ENCODE measurements at regions not wholly inside any gene's neighbourhood (a gene's known extent, or its start where the extent isn't known, plus 50 kb on each side); places are given as distances from the start of the nearest gene placed in this dataset.

DNA sequence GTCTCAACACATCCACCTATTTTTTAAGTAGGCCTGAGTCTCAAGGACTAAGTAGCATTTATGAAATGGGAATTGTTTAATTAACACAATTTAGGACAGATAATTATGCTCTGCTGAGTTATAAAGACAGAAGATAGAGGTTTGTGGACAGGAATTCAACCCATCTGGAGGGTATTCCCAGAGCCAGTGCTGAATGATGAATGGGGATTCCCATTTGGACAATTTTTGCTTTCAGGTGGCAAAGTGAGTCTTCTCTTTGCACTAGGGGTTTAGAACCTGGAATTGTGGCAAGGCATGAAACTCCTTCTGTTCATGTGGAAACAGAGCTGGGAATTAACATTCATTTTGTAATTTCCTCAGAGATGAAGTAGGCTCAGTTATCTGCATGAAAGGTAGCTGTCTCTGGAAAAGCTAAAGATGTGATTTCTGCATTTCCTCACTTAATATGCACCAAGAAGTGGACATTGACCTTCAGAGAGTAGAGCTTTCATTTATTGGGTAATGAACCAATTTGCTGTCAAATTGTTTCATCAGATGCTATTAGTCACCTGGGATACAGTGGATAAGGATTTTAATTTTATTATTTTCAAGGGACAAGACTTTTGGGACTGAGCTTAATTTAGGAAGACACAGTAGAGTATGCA lies 212.1 kb upstream of the NRXN1 start:
- no peak for DNase-seq

DNA sequence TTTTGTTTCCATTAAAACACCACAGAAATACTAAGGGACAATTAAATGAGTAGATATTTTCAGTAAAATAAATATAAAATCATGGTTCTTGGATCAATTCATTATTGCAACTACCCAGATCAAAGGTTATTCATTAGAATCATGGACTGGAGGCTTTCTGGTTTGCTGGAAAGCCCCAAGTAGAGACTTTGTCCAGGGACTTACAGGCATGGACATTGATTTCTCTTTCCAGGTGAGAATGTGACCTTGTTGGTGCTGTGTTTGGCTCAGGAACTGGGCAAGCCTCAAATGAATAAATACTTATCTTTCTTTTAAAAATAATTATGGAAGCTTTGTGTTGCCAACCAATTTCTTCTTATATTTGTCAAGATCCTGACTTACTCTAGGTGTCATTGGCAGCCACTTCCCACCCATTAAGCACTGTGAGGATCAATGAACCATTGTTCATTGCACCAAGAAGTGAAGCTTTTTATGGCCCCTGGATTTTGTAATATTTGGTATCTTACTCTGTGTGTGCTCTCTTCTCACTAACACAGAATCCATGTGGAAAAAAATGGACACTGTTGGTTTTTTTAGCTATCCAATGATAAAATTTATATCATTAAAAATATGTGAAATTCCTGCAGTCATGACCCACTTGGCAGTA lies 205.8 kb upstream of the NRXN1 start:
- DNase-seq, result no peak

DNA sequence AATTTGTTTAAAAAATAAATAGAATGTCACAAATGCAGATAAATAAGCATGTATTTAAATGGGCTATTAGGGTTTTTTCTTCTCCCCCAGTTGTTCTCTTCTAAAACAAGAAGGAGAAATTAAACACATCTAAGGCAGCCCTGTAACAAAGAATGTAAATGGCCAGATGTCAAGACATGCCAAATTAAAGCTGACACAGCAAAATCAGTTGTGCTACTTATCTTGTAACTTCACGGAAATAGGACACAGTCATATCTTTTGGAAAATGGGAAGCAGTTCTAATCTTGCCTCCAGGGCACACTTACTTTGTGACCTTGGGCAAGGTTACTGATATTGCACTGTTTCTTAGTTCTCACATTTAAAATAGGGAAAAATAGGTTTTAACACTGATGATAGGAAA lies 200.1 kb upstream of the NRXN1 start:
- DNase-seq, result no peak

DNA sequence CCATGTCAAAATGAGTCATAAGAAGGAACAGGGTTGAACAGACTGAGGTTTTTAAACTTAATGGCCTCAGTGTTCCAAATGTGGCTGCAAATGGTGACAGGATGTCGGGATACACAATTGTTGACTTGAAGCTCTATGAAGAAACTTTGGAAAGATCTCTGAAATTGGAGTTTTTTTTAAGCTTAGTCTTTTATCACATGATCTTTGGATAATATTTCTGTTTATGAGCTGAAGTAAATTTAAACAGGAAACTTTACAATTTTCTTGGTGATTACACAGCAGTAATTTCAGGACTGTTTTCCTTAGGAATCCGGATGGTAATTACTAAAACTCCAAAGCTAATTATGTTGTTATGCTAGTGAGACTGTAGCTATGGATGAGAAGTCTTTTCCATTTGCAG lies 199.1 kb upstream of the NRXN1 start:
- DNase-seq, result no peak

DNA sequence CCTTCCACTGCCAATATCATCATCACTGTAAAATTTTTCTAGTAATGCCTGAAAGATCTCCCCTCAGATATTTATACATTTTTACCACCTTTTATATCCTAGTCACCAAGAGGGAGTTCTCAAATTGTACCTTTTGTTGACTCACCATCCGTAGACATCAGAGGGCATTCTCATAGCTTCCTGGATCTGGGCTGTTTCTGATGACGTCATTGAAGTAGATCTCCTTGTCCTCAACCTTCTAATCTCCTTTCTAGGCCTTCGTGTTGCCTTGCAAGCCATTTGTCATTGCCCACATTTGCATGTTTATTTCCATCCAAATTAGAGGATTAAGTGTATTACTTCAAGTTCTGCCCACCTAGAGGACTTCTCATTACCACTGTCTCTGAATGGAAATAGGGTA lies 193.4 kb upstream of the NRXN1 start:
- no peak for DNase-seq

DNA sequence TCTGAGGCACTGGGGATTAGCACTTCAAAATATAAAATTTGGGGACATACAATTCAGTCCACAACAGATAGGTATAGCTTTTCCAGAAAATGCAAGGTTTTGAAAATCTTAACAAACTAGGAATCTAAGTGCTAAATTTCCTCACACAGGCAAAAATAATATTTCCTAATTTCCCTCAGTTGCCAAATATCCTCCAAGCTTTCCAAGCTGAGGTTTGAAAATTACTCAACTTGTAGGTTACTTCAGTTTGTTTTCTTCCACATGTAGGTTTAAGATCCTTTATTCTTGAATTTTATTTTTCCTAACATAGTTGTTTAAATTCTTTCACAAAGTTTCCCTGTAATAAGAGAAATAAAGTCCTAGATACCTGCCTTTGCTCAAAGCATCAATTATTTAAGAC lies 192.9 kb upstream of the NRXN1 start:
- DNase-seq, result no peak

DNA sequence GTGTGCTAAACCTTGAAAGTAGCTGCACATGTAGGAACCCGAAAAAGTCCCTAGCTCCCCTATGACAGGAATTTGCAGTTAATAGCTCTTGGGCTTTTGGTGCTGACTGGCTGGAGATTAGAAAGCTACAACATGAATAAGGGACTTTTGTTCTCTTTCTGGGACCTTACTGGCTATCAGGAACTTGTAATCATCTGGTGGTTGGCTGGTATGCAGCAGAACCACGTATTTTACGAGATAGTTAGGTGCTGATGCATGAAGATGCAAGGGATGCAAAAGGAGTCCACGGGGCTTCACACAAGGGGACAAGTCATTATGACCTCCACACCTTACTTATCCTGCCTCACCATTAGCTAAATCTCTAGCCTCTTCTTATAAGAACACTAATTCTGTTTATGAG lies 190.2 kb upstream of the NRXN1 start:
- no peak for DNase-seq

DNA sequence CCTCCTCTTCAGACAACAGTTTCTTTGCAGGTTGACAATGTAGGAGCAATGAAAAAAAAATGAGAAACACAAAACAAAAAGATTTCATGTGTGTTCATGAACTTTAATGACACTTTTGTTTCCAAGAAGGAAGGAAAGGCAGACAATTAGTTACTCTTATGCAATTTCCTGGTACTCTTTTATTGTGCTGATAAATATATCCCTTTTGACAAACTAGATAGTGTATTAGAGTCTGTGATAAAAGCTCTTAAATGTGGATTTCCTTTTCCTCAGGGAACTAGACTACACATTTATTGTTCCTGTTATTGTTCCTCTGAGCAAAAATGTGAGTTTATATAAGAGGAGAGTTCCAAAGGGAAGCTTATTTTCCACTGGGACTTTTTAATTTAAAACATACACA lies 188.7 kb upstream of the NRXN1 start:
- DNase-seq, result no peak

DNA sequence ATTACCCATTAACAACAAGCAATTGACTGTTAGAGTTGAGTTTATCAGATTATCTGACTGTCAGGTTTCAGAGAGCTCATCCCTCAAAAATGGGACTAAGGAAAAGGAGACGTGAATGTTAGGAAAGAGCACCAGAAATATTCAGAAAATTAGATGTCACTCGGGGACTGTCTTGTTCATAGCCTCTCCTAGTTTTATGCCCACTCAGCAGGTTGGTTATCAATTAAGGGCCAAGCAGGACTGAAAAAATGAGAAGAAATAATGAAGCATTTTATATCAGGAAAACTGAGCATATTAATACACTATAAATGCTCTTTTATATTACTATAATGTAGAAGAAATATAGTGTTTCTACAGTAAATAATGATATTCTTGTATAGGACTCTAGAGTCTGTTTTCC lies 188.1 kb upstream of the NRXN1 start:
- DNase-seq, result no peak

DNA sequence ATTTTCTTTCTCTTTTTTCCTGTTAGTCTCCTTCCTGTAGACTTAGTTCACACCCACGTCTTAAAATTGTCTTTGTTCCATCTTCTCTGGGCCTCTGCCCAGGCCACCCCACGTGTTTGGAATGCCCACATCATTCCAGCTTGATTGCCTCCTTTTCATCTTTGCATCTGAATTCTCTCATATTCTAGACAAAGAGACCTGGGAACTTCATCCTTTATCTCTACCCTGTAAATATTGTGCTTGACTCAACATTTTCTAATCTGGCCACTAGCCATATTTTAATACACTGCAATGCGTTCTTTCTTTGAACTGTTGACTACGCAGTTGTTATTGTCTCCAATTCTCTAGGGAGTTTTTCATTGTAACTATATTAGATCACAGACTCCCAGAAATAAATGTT lies 187.5 kb upstream of the NRXN1 start:
- no peak for DNase-seq

DNA sequence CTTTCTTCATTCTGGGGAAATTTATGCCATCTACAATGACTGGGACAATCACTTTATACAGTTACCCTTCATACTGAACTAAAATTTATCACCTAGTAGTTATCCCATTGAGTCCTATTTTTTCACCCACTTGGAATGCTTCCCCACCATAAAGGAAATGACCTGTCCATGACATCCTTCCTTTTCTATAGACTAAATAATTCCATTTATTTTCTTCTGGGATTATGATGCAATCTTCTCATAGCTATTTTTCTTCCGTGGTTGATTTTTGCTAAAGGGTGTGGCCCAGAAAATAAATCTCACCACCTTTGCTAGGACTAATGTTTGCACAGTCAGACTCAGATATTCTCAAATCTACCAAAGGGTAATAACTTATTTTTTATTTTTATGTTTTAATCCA lies 186.1 kb upstream of the NRXN1 start:
- no peak for DNase-seq

DNA sequence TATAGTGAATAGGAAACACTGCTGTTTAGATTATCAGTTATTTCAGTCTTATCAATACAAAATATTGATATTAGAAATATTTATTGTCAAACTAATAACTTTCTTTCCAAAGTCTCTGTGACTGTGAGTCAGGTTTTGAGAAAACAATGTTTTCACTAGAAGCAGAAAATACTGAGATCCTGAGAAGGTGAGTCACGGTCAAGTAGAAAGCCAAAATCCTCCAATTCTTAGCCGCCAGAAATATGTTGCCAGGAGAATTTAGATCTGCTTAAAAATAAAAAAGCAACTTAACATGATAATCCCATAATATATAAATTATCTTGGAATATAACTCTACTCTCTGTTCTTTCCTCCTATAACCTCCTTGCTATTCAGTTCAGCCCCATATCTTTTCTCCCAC lies 181.9 kb upstream of the NRXN1 start:
- DNase-seq, result no peak

DNA sequence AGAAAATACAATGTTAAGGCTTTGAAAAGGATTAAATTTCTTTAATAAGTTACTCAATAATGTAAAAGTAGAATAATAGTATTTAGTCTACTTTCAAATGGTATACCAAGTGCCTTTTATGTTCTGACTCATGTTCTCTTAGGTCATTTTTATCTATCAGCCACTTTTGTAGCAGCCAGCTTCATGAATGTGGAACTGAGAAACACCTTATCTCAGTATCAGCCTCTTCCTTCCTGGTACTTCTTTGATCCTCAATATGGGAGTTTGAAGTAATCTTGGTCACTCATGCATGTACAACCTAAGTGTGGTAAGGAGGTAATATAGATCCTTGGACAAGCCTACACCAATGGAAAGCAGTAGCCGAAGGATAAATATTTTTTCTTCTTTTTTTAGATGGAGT lies 180.4 kb upstream of the NRXN1 start:
- DNase-seq, result no peak

DNA sequence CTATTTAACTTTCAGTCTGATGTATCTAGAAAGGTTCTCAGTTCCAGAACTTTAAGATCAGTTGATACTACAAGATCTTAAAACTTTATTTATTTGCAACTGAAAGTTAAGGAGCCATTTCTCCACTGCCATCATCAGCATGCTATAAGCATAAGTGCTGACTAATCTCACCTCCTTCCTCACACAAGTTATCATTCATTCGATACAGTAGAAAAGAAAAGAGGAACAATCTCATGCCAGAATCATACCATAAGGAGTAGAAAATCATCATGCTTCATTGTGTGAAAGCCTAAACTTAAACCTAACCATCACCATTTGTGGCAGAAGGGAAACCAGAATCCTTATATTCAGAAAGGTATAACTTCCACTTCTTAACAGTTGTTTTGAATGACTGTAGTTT lies 176.6 kb upstream of the NRXN1 start:
- DNase-seq, result no peak

DNA sequence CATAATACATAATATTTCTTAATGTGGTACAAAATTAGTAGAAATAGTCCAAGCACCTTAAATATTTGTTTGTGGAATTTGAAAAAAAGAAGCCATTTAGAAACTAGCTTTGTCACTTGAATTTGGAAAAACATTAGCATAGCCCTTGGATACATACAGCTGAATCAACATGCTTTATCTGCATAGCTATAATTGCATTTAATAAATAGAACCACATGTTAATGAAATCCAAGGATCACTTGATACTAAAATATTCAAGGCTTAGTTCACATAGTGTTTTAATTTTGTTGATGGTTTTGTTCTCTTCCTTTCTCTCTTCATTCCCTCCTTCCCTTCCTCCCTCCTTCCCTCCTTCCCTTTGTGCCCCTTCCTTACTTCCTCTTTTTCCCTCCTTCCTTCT lies 169.4 kb upstream of the NRXN1 start:
- DNase-seq, result no peak

DNA sequence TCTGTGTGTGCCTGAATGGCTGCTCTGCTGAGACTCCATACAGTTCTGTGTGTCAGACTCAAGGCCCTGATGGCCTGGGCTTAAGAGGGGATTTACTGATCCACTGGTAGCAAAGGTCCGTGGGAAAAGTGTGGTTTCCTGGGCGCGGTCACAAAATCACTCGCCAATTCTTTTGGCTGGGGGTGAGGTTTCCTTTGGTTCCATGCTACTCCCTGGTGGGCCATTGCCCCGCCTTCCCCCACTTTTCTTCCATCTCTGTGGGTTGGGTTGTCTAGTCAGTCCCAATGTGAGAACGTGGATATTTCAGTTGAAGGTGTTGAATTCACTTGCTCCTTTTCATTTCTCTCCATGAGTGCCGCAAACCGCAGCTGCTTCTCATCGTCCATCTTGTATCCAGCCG lies 162.7 kb upstream of the NRXN1 start:
- no peak for DNase-seq

DNA sequence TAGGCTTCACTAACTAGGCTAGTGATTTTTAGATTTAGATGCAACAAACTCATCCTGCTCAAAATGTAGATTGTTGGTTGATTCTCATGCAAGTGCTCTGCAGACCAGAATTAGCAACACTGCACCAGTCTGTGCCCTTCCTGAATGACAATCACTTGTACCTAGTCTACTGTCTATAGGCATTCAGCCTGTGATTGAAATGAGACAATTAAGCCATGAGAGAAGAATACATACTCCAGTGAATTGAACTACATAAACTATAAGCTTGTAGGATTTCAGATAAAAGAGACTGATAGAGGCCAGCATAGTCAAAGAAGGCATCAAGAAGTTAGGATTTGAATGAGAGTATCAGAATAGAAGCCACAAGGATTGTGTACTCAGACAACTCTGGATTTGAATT lies 138.3 kb upstream of the NRXN1 start:
- no peak for DNase-seq

DNA sequence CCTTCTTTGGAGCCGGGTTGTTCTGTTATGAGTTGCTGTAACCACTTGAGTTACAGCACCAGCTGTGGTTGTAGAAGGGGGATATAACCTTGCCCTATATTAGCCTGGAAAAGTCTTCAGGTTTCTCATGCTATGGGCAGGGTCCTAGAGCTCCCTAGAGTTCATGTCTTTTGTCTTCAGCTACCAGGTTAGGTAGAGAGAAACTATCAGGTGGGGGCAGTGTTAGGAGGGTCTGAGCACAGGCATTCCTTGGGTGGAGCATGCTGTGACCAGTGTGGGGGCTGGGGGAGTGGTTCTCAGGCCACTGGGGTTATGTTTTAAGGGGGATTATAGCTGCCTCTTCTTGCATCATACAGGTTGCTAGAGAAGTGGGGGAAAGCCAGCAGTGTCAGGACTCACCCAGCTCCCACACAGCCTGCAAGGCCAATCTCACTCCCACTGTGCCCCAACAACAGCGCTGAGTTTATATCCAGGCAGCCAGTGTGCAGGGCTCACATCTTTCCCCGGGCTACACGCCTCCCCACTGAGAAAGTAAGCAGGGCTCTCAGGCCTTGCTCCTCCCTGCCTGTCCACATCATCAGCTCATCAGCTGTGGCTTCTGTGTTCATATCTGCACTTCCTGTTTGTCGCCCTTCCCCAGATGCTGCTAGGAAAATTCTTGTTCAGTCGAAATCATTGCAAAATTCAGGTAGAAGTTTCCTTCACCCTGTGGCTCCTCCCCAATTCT lies 133.8 kb upstream of the NRXN1 start:
- no peak for DNase-seq

DNA sequence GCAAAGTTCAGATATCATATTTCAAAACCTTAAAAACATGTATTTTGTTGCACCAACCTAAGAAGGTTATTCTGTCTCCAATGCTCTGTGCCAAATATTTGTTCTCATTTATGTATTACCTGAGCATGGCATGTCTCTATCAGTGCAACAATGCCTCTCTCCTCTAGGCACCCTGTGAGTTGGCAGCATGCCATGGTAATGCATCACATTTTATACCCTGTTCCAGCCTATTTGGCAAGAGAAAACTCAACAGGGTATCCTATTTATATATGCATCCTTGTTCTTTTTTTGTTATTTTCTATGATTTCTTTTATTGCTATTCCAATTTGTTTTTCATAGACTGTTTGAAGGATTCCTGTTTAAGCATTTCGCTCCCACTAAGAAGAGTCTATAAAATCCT lies 126.3 kb upstream of the NRXN1 start:
- DNase-seq, result no peak

DNA sequence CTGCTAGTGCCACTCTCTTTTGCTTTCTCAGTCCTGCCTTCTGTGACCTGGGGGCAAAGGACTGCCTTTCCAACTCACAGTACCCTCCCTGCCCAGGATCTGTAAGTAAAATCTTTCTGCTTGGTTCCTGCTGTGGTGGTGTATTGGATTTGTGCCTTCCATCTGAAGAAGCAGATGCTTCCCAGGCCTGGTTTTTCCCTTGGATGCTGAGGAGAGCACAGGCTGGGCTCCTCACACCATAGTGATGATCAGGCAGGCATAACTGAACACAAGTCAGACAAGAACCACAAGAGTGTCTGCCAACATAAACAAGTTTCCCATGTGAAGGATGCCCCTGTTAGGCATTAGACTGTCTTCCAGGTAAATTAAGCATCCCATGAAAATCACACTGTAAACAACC lies 121.3 kb upstream of the NRXN1 start:
- no peak for DNase-seq

DNA sequence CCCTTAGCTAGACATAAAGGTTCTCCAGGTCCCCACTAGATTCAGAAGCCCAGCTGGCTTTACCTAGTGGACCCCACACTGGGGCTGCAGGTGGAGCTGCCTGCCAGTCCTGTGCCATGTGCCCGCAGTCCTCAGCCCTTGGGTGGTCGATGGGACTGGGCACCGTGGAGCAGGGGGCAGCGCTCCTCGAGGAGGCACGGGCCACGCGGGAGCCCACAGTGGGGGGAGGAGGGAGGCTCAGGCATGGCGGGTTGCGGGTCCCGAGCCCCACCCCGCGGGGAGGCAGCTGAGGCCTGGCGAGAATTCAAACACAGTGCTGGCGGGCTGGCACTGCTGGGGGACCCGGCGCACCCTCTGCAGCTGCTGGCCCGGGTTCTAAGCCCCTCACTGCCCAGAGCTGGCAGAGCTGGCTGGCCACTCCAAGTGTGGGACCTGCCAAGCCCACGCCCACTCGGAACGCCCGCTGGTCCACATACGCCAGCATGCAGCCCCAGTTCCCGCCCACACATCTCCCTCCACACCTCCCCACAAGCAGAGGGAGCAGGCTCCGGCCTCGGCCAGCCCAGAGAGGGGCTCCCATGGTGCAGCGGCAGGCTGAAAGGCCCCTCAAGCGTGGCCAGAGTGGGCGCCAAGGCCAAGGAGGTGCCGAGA lies 119.7 kb upstream of the NRXN1 start:
- no peak for DNase-seq

DNA sequence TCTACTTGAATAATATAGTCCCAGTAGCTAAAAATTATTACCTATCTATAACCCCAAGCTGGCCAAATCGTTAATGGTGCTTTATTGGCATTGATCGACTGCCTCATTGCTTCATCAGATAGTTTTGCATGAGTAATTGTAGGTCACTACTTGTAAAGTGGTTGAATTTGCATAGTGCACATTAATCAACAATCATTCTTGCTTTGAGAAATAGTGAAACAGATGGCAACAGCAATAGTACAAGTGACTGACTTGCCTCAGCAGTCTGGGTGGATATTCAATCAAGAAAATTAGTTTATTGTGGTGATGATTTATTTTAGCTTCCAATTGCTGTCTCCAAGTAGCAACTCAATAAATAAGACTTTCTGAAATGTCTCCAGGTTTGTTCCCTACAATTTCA lies 117.8 kb upstream of the NRXN1 start:
- no peak for DNase-seq

DNA sequence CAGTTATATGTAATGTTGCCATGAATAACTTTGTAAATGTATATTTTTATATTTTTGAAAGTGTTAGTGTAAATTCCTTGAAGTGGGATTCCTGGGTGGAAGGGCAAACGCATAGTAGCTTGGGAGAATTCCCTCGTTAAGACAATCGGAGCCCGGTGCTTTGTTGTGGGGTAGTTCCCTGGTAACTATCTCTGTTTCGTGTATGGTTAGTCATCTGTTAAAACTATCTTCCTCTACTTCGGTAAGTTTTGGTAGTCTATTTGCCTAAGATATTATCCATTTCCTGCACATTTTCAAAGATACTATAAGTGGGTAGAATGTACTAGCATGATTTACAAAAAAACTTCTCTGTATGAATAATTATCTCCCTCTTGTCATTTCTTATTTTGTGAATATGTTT lies 113.8 kb upstream of the NRXN1 start:
- DNase-seq, result no peak

DNA sequence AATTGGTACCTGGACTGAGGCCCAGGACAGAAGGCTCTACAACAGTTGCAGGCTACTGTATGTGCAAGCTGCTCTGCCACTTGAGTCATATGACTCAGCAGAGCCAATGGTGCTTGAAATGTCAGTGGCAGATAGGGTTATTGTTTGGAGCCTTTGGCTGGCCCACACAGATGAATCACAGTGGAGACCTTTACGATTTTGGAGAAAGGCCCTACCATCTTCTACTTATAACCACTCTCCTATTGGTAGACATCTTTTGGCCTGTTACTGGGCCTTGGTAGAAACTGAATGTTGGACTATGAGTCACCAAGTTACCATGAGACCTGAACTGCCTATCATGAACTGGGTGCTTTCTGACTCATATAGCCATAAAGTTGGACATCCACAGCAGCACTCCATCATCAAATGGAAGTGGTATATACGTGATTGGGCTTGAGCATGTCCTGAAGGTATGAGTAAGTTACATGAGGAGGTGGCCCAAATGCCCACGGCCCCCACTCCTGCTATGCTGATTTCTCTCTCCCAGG lies 88.9 kb upstream of the NRXN1 start:
- DNase-seq, result no peak

Measured in right hindlimb (tissue), 1 donor.